SK-N-SH treated with all-trans-retinoic acid at 6 μM for 48 hours (cell line): ENCODE measurements at regions not wholly inside any gene's neighbourhood (a gene's known extent, or its start where the extent isn't known, plus 50 kb on each side); places are given as distances from the start of the nearest gene placed in this dataset.

Experiments
- TF ChIP-seq, protein P1 (sequence below): fragments of 250-450 bp; sonication (Bioruptor Pico); IDR thresholded peaks from 2 replicates; pipeline ENCODE4 v1.8.0; 2020; ENCODE audit warnings: mild to moderate bottlenecking, moderate library complexity, borderline replicate concordance
- TF ChIP-seq, protein P2 (sequence below): fragments of 250-450 bp; sonication (Bioruptor Pico); IDR thresholded peaks from 2 replicates; pipeline ENCODE4 v1.5.1; 2020; ENCODE audit warnings: low read depth, mild to moderate bottlenecking, moderate library complexity

DNA sequence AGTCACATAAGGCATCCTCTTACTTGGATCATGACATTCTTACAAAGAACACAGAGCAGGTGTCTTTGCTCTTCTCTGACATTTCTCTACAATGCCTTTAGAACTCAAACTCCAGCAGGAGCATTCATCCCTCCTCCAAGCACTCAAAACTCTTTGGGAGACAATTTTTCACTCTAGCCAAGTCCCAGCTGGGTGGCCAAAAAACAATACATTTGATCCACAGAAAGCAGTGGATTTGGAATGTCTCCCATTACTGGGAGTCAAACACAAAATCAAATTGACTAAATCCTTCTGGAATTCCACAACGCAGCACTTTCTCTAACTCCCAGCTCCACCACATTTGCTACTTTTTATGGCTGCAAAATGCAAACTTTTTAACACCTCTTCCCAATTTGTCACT is 108.6 kb upstream of the VGLL2 start:
- TF ChIP-seq, protein P1, sequence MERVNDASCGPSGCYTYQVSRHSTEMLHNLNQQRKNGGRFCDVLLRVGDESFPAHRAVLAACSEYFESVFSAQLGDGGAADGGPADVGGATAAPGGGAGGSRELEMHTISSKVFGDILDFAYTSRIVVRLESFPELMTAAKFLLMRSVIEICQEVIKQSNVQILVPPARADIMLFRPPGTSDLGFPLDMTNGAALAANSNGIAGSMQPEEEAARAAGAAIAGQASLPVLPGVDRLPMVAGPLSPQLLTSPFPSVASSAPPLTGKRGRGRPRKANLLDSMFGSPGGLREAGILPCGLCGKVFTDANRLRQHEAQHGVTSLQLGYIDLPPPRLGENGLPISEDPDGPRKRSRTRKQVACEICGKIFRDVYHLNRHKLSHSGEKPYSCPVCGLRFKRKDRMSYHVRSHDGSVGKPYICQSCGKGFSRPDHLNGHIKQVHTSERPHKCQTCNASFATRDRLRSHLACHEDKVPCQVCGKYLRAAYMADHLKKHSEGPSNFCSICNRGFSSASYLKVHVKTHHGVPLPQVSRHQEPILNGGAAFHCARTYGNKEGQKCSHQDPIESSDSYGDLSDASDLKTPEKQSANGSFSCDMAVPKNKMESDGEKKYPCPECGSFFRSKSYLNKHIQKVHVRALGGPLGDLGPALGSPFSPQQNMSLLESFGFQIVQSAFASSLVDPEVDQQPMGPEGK (CRISPR knock-in tag), result no peak
- TF ChIP-seq, protein P2, sequence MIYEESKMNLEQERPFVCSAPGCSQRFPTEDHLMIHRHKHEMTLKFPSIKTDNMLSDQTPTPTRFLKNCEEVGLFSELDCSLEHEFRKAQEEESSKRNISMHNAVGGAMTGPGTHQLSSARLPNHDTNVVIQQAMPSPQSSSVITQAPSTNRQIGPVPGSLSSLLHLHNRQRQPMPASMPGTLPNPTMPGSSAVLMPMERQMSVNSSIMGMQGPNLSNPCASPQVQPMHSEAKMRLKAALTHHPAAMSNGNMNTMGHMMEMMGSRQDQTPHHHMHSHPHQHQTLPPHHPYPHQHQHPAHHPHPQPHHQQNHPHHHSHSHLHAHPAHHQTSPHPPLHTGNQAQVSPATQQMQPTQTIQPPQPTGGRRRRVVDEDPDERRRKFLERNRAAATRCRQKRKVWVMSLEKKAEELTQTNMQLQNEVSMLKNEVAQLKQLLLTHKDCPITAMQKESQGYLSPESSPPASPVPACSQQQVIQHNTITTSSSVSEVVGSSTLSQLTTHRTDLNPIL (CRISPR knock-in tag), result no peak
